OCI-LY3 (cell line): ENCODE measurements at regions not wholly inside any gene's neighbourhood (a gene's known extent, or its start where the extent isn't known, plus 50 kb on each side); places are given as distances from the start of the nearest gene placed in this dataset.

Experiments used
- EZH2phosphoT487 ChIP-seq: fragments of 200-600 bp; shearing (Covaris generic); IDR thresholded peaks from 2 replicates; pipeline ENCODE4 v1.6.1; 2018; ENCODE audit warnings: antibody characterized with exemption, mixed run types, low read depth
- TF ChIP-seq, protein P1 (sequence below): fragments of 200-600, 300-600 bp; sonication (generic); IDR thresholded peaks from 2 replicates; pipeline ENCODE4 v1.5.1; 2014; ENCODE audit warnings: antibody characterized with exemption, low read length, low read depth

DNA sequence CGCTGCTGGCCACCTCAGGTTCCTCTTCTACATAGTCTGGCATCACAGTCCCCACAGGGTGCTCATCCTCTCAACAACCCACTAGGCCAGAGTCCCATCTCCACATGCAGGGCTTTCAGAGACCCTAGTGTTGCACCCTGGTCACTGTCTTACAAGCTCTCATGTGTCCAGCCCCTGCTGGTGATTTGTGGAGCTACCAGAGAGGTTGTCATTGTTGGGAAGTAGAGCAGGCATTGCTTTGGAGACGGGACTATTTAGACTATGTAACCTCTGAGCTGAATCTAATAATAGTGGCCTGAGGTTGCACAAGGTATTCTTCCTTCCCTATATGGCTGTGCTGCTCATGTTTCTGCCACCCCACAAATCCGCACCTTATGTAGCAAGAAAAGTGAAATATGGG lies 135.3 kb upstream of the VWC2 start:
- TF ChIP-seq, protein P1, sequence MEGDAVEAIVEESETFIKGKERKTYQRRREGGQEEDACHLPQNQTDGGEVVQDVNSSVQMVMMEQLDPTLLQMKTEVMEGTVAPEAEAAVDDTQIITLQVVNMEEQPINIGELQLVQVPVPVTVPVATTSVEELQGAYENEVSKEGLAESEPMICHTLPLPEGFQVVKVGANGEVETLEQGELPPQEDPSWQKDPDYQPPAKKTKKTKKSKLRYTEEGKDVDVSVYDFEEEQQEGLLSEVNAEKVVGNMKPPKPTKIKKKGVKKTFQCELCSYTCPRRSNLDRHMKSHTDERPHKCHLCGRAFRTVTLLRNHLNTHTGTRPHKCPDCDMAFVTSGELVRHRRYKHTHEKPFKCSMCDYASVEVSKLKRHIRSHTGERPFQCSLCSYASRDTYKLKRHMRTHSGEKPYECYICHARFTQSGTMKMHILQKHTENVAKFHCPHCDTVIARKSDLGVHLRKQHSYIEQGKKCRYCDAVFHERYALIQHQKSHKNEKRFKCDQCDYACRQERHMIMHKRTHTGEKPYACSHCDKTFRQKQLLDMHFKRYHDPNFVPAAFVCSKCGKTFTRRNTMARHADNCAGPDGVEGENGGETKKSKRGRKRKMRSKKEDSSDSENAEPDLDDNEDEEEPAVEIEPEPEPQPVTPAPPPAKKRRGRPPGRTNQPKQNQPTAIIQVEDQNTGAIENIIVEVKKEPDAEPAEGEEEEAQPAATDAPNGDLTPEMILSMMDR, result no peak
- TF ChIP-seq EZH2phosphoT487, result no peak
